B cell (primary cell): ENCODE measurements at regions not wholly inside any gene's neighbourhood (a gene's known extent, or its start where the extent isn't known, plus 50 kb on each side); places are given as distances from the start of the nearest gene placed in this dataset.

Source experiments
- ATAC-seq: fragments of 200-7000 bp; cut with Tn5 transposase; one replicate; pipeline ENCODE4 v1.10.0; 2021; ENCODE audit warnings: low read depth, mild to moderate bottlenecking, moderate number of reproducible peaks, moderate library complexity
- CTCF ChIA-PET: fragments of 350-600 bp; sonication (Branson Sonifier 250); formaldehyde crosslinking; loops from one replicate; lab custom pipeline; 2021; ENCODE audit warnings: antibody characterized with exemption, inconsistent platforms; lab: Charles Lee
- POLR2A ChIA-PET: fragments of 350-600 bp; sonication (Branson Sonifier 250); formaldehyde crosslinking; loops from one replicate; lab custom pipeline; 2021; ENCODE audit warnings: antibody characterized with exemption; lab: Charles Lee
- DNase-seq: peaks from one replicate; pipeline ENCODE4 v3.0.0; 2013
- H2AFZ ChIP-seq: 2 replicates; pipeline ENCODE4 v1.6.1; 2012; ENCODE audit warnings: mild to moderate bottlenecking, low read depth, low read length; ENCODE audit not compliant: insufficient read depth, poor library complexity, severe bottlenecking
- H3K27ac ChIP-seq, 2 donors: 1 replicate in 1 of 2; 2 replicates in 1 of 2; pipeline ENCODE4 v1.5.1; 2012 to 2013; ENCODE audit warnings: low read length in 2 of 2, mild to moderate bottlenecking in 2 of 2, moderate library complexity in 1 of 2
- H3K27me3 ChIP-seq, 4 experiments: fragments of 200-600 bp in 1 of 4; sonication (generic) in 1 of 4; replicated peaks in 1 of 4; 1 replicate in 2 of 4; 2 replicates in 2 of 4; pipeline versions ENCODE4 v1.6.1 to v1.7.0; 2013 to 2016; ENCODE audit warnings: low read length in 3 of 4, mild to moderate bottlenecking in 2 of 4, mixed read lengths in 1 of 4, moderate library complexity in 1 of 4; ENCODE audit not compliant: insufficient read depth in 4 of 4, control insufficient read depth in 3 of 4; ENCODE audit errors: control extremely low read depth in 1 of 4
- H3K36me3 ChIP-seq, 2 experiments: replicated peaks in 1 of 2; 1 replicate in 1 of 2; 2 replicates in 1 of 2; pipeline versions ENCODE4 v1.6.1 to v1.7.1; 2013; ENCODE audit warnings: low read length in 1 of 2; ENCODE audit not compliant: insufficient read depth in 2 of 2, control insufficient read depth in 1 of 2; ENCODE audit errors: control extremely low read depth in 1 of 2, extremely low read depth in 1 of 2
- H3K4me1 ChIP-seq, 2 donors: fragments of 200-600 bp in 1 of 2; sonication (generic) in 1 of 2; 1 replicate in 1 of 2; 2 replicates in 1 of 2; pipeline versions ENCODE4 v1.5.1 to v1.6.1; 2013 to 2017; ENCODE audit warnings: low read length in 2 of 2; ENCODE audit not compliant: control insufficient read depth in 2 of 2, insufficient read depth in 2 of 2
- H3K4me2 ChIP-seq: replicated peaks from 2 replicates; pipeline ENCODE3; 2012; ENCODE audit warnings: mild to moderate bottlenecking, low read depth, low read length; ENCODE audit not compliant: poor library complexity, severe bottlenecking
- H3K4me3 ChIP-seq, 5 experiments: fragments of 200-600 bp in 1 of 5; sonication (generic) in 1 of 5; 1 replicate in 3 of 5; 2 replicates in 2 of 5; pipeline versions ENCODE4 v1.5.1 to v1.7.0; 2011 to 2016; ENCODE audit warnings: low read length in 4 of 5, mild to moderate bottlenecking in 4 of 5, low read depth in 2 of 5, control low read depth in 1 of 5, moderate library complexity in 1 of 5; ENCODE audit not compliant: insufficient read depth in 1 of 5; ENCODE audit errors: control extremely low read depth in 1 of 5, extremely low read depth in 1 of 5
- H3K79me2 ChIP-seq: fragments of 200-600 bp; sonication (generic); one replicate; pipeline ENCODE4 v1.6.0; 2016; ENCODE audit warnings: low read length; ENCODE audit not compliant: control insufficient read depth, insufficient read depth
- H3K9ac ChIP-seq: fragments of 200-600 bp; sonication (generic); 2 replicates; pipeline ENCODE4 v1.6.1; 2017; ENCODE audit warnings: mild to moderate bottlenecking, low read length, moderate library complexity
- H3K9me3 ChIP-seq, 3 donors: one replicate each; pipeline versions ENCODE4 v1.6.1 to v1.7.1; 2013; ENCODE audit warnings: low read length in 2 of 3; ENCODE audit not compliant: control insufficient read depth in 2 of 3, insufficient read depth in 1 of 3; ENCODE audit errors: control extremely low read depth in 1 of 3
- H4K20me1 ChIP-seq: 2 replicates; pipeline ENCODE4 v1.6.0; 2012; ENCODE audit warnings: mild to moderate bottlenecking, low read length; ENCODE audit not compliant: insufficient read depth, control insufficient read depth, poor library complexity, severe bottlenecking
- H3K27ac Mint-ChIP-seq: one replicate; pipeline ENCODE4 v1.8.0; 2021; ENCODE audit warnings: mixed read lengths
- H3K27me3 Mint-ChIP-seq: one replicate; pipeline ENCODE4 v1.8.0; 2021; ENCODE audit warnings: mixed read lengths
- H3K4me1 Mint-ChIP-seq: one replicate; pipeline ENCODE4 v1.8.0; 2021; ENCODE audit warnings: mixed read lengths
- H3K4me3 Mint-ChIP-seq: one replicate; pipeline ENCODE4 v1.8.0; 2021; ENCODE audit warnings: mixed read lengths
- H3K9me3 Mint-ChIP-seq: one replicate; pipeline ENCODE4 v1.8.0; 2022; ENCODE audit warnings: mixed read lengths; ENCODE audit not compliant: insufficient read depth
- EZH2 ChIP-seq: IDR thresholded peaks from 2 replicates; pipeline ENCODE4 v1.6.1; 2012; ENCODE audit warnings: borderline replicate concordance, low read depth, mild to moderate bottlenecking, moderate library complexity, low read length; ENCODE audit not compliant: insufficient read depth, poor library complexity, severe bottlenecking
- WGBS: methylation state at CpG from one replicate; pipeline ENCODE4 v1.1.5; 2013; ENCODE audit warnings: missing lambda C conversion rate; ENCODE audit not compliant: insufficient coverage; 5-methylcytosine and 5-hydroxymethylcytosine counted together
- intact Hi-C: fragments of 100-400 bp; cut with micrococcal nuclease; formaldehyde crosslinking; loops from one replicate; pipeline ENCODE4 v1.10.0; 2022
- TF ChIP-seq, protein P1 (sequence below): fragments of 200-600 bp; IDR thresholded peaks from one replicate; pipeline ENCODE4 v1.8.0; 2022; ENCODE audit warnings: antibody characterized with exemption, mild to moderate bottlenecking

DNA sequence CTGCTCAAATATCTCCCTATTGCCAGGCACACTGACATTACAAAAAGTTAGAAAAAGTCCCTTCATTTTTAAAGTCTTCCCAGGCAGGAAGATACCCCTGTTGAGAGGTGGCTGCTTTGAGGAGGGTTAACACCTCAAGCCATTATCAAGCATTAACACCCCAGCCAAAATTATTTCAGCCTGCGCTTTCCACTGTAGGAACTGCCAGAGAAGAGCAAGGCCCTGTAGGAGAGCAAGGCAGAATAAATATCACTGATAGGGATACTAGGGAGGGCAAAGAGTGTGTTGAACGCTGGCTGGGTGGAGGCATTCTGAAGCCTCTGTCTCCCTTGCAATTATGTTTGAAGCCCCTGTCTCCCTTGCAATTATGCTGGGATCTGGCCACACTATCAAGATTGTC is 1020.7 kb upstream of the CELF4 start:
- POLR2A ChIA-PET = no interaction called here
- no peak for ATAC-seq
- Mint-ChIP-seq H3K27ac (no peak overlapping the region), H3K4me3 (no peak overlapping the region), H3K27me3 (no peaks in the 10 kb centered on the region), H3K4me1 (no peaks in the 10 kb centered on the region), H3K9me3 (no peaks in the 10 kb centered on the region)
- H4K20me1 ChIP-seq = no peaks in the 10 kb centered on the region
- H3K9ac ChIP-seq = no peak overlapping the region
- no peaks in the 10 kb centered on the region for H3K79me2 ChIP-seq
- 100% methylated on average over 1 of the region's 2 CpGs for WGBS
- H3K27me3 ChIP-seq = no peaks in the 10 kb centered on the region
- no peaks in the 10 kb centered on the region for H3K36me3 ChIP-seq
- no peaks in the 10 kb centered on the region for H3K4me1 ChIP-seq
- no peak for DNase-seq
- H2AFZ ChIP-seq = no peak overlapping the region
- no peak overlapping the region for H3K4me2 ChIP-seq
- intact Hi-C loops = no loop called here
- H3K4me3 ChIP-seq = no peak overlapping the region
- TF ChIP-seq, protein P1, sequence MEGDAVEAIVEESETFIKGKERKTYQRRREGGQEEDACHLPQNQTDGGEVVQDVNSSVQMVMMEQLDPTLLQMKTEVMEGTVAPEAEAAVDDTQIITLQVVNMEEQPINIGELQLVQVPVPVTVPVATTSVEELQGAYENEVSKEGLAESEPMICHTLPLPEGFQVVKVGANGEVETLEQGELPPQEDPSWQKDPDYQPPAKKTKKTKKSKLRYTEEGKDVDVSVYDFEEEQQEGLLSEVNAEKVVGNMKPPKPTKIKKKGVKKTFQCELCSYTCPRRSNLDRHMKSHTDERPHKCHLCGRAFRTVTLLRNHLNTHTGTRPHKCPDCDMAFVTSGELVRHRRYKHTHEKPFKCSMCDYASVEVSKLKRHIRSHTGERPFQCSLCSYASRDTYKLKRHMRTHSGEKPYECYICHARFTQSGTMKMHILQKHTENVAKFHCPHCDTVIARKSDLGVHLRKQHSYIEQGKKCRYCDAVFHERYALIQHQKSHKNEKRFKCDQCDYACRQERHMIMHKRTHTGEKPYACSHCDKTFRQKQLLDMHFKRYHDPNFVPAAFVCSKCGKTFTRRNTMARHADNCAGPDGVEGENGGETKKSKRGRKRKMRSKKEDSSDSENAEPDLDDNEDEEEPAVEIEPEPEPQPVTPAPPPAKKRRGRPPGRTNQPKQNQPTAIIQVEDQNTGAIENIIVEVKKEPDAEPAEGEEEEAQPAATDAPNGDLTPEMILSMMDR = no peak
- no peak for TF ChIP-seq EZH2
- CTCF ChIA-PET = no interaction called here
- no peak overlapping the region for H3K27ac ChIP-seq
- H3K9me3 ChIP-seq = no peaks in the 10 kb centered on the region

- Histone ChIP-seq H3K79me2 (no peaks in the 10 kb centered on the region), H2AFZ (no peak overlapping the region), H3K4me1 (no peaks in the 10 kb centered on the region), H3K9me3 (no peaks in the 10 kb centered on the region), H3K27me3 (no peaks in the 10 kb centered on the region), H4K20me1 (no peaks in the 10 kb centered on the region), H3K4me3 (no peak overlapping the region), H3K36me3 (no peaks in the 10 kb centered on the region), H3K27ac (no peak overlapping the region), H3K4me2 (no peak overlapping the region), H3K9ac (no peak overlapping the region)
- intact Hi-C loops = no loop called here
- no peaks in the 10 kb centered on the region for H3K4me1 Mint-ChIP-seq
- ATAC-seq (no peak), DNase-seq (no peak)
- peaks cover 2% of the 10 kb centered on the region for H3K9me3 Mint-ChIP-seq
- 50% methylated on average over 1 of the region's 1 CpG for WGBS
- CTCF ChIA-PET = no interaction called here
- no peak overlapping the region for H3K4me3 Mint-ChIP-seq
- TF ChIP-seq EZH2 = no peak
- TF ChIP-seq, protein P1 = no peak
- POLR2A ChIA-PET = no interaction called here
- H3K27ac Mint-ChIP-seq = no peak overlapping the region
- no peaks in the 10 kb centered on the region for H3K27me3 Mint-ChIP-seq
These were observed 1014.2 kb upstream of the CELF4 start for GRCh38 chr18:38579764-38580163.
